ENCODE measurements at regions not wholly inside any gene's neighbourhood (a gene's known extent, or its start where the extent isn't known, plus 50 kb on each side); places are given as distances from the start of the nearest gene placed in this dataset.

DNA sequence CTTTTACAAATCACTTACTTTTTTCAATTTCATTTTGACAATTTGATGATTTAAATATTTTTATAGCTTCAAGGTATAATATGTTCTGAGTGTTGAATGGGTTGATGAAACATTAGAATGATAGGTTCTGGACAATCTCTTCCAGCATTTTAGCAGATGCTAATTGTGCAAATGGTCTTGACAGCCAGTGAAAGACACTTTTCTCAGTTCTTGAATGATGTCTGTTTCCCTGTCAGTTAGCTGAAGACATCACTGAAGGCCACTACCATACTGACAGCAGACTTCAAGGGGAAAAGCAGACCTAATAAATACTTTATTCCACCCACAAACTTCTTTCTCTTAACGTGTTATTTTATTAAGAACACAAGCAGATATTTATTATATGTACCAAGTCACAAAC lies 498.6 kb downstream of the GRXCR1 start:
- TF ChIP-seq SUZ12 (IDR thresholded peaks at IDR 0.05) = no peak
- TF ChIP-seq TARDBP (IDR thresholded peaks at IDR 0.05) = no peak
- no peak for TF ChIP-seq PKNOX1 (IDR thresholded peaks at IDR 0.05)

Data from HEK293T (cell line).